ENCODE measurements at regions not wholly inside any gene's neighbourhood (a gene's known extent, or its start where the extent isn't known, plus 50 kb on each side); places are given as distances from the start of the nearest gene placed in this dataset.

- DNase-seq: no peak
Measured at GRCh38 chr1:29673228-29673500, 436.8 kb downstream of the PTPRU start.

DNA sequence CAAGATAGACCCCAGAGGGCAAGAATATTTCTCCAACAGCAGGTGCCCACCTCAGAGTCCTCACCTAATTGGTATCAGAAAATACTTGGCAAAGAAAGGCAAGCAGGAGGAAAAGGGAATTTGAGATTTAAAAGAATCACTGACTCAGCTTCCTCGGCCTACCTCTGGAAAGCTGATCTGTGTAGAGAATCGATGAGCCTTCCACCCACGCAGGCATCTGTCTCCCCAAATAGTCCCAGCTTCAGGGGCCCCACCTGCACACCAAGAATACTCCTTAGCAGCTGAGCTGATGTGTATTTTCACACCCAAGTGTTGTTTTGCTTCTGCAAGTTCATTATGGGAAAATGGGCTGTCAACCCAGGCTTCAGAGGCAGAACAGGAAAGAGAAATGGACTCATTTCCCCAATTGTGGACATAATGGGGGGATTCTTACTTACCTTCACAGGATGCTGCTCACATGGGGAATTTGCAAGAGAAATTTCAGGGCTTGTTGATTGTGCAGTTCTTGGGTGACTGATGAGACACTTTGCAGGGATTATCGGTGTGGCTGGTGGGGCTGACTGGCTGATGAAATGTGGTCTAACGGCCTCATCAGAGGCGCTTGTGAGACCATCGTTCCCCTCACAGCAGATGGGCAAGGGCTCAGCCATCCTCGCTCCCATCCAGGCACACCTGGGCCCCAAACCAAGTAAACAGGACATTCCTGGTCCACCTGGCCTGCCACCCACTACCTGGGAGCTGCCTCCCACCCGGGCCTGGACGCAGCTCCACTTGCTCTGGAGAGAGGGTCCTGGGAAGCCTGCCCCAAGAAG, 436.3 kb downstream of the PTPRU start:
- DNase-seq: no peak

- no peak for DNase-seq
Measured at GRCh38 chr1:29671446-29672356, 435.4 kb downstream of the PTPRU start.

DNA sequence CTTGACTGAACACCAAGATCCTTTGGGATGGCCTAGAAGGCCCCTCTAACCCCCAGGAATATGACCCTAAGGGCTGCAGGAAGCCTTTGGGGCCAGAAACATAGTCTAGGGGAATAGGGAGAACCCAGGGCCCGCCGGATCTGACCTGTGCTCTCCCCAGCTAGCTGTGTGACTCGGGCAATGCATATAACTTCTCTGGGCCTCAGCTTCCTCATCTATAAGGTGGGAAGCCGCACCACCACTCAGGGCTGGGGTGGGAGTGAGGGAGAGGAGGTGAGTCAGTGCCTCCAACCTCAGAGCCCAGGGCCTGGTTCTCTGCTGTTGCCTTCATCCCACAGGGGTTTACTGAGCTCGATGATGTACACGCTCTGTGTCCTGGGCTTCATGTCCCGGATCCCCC, 434.4 kb downstream of the PTPRU start:
- no peak for DNase-seq

DNA sequence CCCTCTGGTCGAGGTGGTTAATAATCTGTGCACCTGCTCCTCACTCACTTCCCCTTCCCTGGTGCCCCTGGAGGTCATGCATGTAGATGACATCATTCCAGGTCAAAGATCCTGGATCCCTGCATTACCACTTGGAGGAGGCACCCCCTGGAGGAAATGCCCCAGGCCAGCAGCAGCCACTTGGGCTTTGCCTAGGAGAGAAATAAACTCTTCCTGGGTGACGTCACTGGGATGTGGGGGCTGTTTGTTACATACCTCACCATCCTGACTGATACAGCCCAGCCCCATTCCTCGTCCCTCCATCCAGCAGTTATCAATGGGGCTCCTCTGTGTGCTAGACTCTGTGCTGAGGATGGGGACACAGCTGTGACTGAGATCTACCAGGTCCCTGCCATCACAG, 433.6 kb downstream of the PTPRU start:
- no peak for DNase-seq

DNA sequence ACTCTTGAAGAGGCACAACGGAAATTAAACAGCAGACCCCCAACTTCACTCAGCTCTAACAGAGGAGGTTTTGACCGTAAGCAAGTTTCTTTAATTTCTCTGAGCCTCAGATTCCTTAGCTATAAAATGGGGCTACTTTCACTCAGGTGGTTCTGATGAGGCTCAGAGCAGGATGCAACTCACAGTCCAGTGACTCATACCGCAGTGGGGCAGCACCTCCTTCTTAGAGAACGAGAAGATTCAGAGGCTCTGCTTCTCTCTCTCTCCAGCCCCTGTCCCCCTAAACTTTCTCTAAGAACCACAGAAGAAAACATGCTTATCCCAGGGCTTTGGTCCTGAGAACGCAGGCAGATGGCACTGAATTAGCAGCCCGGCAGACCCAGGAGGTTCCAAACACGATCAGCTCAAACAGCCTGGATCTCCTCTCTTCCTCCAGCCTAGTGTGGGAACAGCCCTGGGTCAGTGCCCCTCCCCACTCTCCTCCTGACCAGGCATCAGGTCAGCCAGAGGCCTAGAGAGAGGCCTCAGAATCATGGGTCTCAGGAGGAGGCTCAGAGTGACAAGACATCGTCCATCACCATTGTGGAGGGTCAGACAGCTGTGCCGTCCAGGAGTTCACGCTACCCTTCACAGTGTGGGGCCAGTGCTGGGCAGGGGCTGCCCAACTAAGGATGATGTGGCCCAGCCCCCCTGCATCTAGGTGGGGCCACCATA, 433.0 kb downstream of the PTPRU start:
- DNase-seq: no peak

- no peak for DNase-seq
Measured at GRCh38 chr1:29668551-29669157, 432.3 kb downstream of the PTPRU start.

DNA sequence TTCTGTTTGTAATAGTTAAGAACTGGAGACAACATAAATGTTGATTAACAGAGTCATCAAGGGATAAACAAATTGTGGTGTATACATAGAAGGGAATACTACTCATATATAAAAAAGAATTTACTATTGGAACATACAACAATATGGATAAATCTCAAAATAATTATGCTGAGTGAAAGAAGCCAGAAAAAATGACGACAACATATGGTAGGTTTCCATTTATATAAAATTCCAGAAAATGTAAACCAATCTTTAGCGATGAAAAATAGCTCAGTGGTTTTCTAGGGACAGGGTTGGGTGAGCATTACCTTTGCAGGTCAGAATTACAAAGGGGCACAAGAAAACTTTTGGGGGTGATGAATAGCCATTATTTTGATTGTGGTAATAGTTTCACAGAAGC, 431.6 kb downstream of the PTPRU start:
- DNase-seq: no peak

- no peak for DNase-seq
Measured at GRCh38 chr1:29664711-29665110, 428.4 kb downstream of the PTPRU start.

DNA sequence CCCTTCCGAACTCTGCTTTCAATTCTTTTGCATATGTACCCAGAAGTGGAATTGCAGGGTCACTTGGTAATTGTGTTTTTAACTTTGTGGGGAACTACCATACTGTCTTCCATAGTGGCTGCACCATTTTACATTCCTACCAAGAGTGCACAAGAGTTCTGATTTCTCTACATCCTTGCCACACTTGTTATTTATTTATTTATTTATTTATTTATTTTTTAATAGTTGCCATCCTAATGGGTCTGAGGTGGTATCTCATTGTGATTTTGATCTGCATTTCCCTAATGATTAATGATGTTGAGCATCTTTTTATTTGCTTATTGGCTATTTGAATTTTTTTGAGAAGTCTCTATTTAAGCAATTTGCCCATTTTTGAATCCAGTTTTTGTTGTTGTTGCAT, 422.4 kb downstream of the PTPRU start:
- DNase-seq: no peak

GRCh38 chr1:29657816-29658215, 421.5 kb downstream of the PTPRU start:
- no peak for DNase-seq

- no peak for DNase-seq
Measured at GRCh38 chr1:29655945-29656850, 419.9 kb downstream of the PTPRU start.

DNA sequence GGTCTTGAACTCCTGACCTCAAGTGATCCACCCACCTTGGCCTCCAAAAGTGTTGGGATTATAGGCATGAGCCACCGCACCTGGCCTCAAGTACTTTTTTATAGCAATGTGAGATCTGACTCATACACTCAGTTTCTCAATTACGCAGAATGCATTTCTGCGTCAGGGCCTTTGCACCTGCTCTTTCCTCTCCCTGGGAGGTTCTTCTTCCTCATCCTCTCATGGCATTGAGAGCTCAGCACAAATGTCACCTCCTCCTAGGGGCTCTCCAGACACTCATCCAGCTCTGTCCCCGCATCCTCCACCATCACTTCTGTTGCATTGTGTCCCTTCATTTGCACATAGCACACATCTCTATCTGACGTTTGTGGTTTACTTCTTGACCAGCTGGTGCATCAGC, 418.8 kb downstream of the PTPRU start:
- no peak for DNase-seq

- no peak for DNase-seq
Measured at GRCh38 chr1:29653886-29654450, 417.6 kb downstream of the PTPRU start.

DNA sequence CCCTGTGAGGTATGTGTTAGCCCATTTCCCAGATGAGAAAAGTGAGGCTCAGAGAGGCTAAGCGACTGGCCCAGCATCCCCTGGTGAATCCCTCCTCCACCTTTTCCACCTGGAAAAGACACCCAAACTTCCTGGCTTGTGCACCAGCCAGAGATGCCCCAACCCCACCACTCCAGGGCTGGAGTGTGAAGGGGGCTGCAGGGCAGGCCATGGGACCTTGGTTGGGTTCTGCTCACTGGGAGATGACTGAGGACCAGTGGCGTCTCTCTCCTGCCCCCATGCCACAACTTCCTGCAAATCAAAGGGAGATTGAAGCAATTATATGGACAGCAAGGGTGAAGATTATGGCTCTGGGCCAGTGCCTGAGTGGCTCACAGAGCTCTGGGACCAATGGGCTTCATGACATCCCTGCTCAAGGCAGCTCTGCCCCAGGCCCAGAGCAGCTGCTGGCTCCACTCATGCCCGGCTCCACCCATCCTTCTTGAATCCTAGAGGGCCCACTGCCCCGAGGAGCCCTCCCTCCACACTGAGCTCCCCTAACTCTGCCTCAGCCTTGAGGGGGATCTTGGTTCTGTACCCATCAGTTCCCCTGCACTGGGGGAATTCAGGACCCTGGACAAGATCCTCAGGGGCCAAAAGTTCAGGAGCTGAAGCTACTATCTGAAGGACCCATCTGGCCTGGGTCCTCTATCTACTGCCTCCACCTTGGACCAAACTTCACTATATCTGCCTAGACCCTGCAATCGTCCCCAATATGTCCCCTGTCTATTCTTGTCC, 416.9 kb downstream of the PTPRU start:
- DNase-seq: no peak

DNA sequence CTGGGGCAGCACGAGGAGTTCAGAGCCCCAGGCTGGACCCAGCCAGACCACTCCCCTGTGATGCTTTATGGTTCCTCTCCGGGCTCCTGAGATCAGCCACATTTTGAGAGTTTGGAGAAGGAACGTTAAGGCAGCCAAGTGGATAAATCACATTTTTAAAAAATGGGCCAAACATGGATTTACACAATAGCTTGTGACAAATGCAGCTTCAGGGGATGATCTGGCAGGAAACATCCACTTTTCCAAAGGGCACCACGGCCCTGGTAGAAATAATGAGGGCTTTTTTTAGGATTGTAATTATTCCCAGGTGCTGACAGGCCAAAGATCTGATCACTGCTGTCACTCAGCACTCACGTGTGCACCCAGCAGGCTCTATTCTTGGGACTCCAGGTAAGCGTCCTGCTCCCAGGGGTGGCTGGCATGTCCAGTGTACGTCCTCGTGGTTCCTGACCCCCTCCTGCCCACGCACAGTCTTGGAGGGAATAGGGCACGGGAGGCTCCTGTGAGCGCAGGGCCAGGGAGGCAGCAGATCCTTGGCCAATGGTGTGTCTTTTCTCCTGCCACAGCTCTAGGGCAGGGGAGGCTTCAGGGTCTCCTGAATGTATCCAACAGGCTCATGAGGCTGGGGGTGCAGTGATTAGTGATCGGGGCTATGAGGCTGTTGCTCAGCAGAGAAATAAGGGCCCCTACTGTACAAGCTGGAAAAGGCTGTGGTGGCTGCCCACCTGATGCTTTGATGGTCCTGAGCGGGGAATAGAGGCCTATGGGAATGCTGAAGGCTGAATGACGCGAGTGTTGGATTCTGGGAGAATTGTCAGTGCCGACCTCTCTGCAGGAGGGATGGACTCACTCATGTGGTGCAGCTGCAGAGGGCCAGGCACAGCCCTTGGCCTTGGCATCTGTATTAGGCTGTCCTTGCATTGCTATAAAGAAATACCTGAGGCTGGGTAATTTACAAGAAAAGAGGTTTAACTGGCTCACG, 415.7 kb downstream of the PTPRU start:
- no peak for DNase-seq

DNA sequence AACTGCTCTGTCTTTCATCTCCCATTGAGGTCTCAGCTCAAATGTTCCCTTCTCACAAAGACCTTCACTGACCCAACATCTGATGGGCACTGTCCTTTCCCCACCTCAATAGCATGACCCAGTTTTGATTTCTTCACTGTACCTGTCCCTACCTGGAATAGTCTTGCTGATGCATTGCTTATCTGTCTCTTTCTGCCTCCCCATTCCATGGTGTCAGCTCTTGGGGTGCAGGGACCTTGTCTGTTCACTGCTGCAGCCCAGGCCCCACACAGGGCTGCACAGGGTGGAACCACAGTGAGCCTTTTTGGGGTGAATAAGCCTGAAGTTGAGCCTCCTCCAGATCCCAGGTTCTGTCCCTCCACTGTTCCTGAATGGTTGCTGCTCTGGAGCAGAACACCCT, 414.9 kb downstream of the PTPRU start:
- DNase-seq: no peak

GRCh38 chr1:29650476-29650875, 414.2 kb downstream of the PTPRU start:
- no peak for DNase-seq

- DNase-seq: no peak
Measured at GRCh38 chr1:29650041-29650400, 413.7 kb downstream of the PTPRU start.
